ENCODE measurements at regions not wholly inside any gene's neighbourhood (a gene's known extent, or its start where the extent isn't known, plus 50 kb on each side); places are given as distances from the start of the nearest gene placed in this dataset.
"Not testable (repeated sequence)": the region's sequence is repeated elsewhere in the genome, so short reads cannot be mapped to it uniquely, and the experiment has no call there.

DNA sequence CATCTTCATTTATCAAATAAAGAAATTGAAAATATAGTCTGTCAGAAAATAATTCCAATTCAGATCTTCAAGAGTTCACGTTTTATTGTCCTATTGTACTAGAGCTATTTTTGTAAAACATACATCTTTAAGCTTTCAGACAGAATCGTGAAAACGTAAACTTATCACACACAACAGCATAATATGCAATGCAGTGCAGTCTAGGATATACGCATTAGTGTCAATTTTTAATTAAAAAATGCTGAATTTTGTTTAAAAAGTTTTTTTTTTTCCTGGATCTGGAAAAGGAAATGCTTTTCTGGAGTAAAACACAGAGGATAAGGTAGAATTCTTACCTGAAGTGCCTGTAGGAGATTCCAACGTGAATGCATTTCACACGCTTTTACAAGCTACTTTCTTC lies 458.2 kb upstream of the KLF6 start:
- no peak for DNase-seq (ENCODE audit: low read depth, low spot score)

DNA sequence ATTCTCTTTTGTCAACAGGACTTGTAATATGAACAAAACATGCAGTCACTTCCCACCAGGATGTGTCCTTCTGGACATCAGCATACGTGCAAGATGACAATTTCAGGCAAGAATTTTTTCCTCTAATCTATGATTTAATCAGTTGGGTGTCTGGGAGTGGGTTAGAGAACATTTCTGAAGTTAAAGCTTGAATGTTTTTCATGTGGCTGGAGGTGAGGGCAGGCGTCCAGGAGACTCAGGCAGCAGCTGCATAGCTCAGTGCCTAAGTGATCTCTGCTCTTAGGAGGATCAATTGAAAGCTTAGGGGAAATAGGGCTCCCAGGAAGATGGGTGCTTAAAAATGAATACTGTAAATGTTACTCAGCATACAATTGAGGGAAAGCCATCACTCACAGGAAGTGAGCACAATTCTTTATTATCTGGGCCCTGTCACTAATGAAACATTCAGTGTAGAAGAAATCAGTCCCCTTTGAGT lies 457.6 kb upstream of the KLF6 start:
- peak; percentile 68 for DNase-seq (ENCODE audit: low read depth, low spot score)

DNA sequence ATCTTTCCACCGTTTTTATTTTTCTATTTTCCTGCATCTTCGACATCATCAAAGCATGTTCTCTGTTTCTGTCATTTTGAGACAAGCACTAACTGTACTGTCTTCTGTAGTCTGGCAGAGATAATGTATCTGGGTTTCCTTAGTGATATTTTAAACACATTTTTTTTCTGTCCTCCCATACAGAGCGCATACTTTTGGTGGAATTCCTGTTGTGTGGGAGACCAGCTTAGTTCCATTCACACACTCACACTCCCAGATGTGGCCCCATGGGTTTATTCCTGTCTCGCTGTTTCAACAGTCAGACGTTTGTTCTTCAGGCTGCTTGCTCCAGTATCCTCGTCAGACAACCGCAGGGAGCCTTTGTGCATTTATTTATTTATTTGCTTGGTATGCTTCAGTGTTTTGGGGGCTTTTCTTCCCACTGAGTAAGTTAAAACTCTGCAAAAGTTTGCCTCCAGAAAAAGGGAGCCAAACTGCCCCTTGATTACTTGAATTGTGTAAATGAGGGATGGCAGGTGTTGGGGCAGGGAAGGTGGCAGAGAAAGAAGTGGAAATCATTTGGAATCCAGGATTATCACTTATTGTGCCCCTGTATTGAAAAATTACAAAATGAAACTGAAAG lies 456.8 kb upstream of the KLF6 start:
- DNase-seq (ENCODE audit: low read depth, low spot score) = peak; percentile 81

DNA sequence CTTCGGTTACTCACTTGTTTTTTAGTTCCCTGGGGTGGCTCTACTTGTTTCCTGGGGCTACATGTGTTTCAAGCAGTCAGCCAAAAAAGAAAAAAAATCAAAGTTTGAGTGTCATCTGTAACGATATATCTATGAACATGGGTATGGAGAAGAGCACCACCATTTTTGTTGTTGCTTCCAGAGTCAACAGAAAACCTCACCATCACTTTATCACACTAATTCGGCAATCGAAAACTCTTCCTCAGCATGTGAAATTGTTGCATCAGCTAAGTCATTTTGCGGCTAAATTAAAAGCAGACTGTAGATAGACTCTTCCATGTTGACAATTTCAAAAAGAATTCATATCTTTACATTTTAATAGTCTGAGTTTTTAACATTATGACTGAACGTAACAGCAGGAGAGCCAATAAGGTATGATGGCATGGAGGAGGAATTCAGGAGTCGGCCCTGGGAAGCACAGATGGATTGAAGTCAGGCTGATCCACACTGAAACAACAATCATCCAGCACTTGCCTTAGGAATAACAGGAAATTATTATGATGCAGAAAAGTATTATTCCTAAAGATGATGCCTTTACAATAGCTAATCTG lies 455.7 kb upstream of the KLF6 start:
- peak; percentile 92 for DNase-seq (ENCODE audit: low read depth, low spot score)

DNA sequence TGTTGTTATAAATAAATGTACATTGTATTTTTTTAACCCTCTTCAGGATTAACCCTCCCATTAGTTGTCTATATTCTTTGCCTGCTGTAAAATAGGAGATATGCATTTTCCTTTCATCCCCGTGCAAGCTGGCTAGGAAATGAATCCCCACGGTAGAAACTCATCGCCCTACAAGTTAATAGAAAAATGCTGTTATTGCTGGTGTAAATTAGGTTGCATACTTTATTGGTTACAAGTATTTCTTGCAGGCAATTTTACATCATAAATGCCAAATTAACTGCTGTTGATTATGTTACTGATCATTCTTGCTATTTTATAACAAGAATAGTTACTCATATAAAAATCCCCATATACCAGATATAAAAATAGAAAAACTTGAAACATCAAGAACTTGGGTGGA lies 454.2 kb upstream of the KLF6 start:
- DNase-seq (ENCODE audit: low read depth, low spot score) = no peak

DNA sequence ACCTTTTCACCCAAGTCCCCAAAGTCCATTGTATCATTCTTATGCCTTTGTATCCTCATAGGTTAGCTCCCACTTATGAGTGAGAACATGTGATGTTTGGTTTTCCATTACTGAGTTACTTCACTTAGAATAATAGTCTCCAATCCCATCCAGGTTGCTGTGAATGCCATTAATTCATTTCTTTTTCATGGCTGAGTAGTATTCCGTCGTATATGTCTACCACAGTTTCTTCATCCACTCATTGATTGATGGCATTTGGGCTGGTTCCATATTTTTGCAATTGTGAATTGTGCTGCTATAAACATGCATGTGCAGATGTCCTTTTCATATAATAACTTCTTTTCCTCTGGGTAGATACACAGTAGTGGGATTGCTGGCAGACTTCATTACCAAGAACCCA lies 451.9 kb upstream of the KLF6 start:
- not testable (repeated sequence) for DNase-seq (ENCODE audit: low read depth, low spot score)

DNA sequence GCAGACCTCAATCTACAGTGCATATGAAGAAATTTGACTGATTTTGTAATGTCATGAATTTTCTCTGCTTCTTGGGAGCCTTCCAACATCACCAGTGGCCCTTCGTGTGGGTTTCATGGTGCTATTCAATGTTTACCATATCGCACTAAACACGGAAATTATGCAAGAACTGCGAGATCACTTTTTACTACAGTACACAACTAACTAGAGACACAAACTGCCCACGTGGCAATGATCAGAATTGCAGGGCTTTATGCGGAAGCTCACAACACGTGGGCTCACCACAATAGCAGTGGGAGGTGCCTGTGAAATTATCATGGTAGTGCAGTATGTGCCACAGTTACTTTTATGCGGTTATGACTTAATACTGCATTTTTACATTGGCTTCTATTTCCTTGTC lies 449.7 kb upstream of the KLF6 start:
- no peak for DNase-seq (ENCODE audit: low read depth, low spot score)

DNA sequence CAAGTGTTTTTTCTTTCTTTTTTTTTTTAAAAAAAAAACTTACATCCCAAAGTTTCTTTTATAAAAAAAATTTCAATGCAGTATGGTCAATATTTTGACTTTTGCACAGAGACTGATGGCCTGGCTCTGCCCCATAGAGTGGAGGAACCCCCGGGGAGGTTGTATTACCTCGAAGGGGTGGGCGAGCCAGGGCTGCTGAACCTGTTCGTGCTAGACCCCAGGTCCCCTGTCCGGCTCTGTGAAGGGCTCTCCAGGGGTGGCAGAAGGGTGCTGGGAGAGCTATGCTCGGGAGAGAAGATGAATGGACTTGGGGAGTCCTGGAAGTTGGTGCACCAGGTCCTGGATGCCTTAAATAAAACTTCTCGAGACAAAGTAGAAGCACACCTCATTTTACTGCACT lies 446.4 kb upstream of the KLF6 start:
- no peak for DNase-seq (ENCODE audit: low read depth, low spot score)

DNA sequence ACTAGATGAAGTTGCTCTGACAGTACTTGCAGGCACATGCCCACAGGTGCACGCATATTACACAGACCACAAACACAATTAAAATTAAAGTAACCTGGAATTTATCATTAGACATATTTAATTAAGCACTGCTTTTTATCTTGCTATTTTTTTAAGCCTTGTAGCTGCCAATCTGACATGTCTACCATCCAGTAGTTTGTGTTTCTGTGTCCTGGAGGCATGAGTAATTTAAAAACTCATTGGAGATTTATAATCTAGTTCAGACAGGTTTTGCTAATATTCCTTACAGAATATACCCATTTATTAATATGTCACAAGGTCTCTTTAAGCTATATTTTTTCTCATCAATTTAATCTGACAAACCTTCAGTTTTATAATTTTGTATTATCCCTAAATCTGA lies 445.0 kb upstream of the KLF6 start:
- DNase-seq (ENCODE audit: low read depth, low spot score) = no peak

DNA sequence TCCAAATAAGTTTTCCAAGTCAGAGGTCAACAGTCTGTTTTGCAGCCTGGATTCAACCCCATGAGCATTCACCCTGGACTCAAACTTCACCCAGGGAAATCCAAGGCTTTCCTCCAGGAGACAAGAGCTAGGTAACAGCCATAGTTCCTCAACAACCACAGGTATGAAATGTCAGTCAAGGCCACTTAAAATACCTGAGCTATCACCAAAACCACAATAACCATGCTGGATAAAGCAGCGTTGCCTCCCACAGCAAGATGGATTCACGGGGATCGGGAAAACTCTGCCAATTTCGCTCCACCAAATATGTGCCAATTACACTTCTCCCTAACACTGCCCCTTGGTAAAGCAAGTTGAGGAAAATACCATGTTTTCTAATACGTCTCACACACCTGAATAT lies 444.1 kb upstream of the KLF6 start:
- DNase-seq (ENCODE audit: low read depth, low spot score) = no peak

DNA sequence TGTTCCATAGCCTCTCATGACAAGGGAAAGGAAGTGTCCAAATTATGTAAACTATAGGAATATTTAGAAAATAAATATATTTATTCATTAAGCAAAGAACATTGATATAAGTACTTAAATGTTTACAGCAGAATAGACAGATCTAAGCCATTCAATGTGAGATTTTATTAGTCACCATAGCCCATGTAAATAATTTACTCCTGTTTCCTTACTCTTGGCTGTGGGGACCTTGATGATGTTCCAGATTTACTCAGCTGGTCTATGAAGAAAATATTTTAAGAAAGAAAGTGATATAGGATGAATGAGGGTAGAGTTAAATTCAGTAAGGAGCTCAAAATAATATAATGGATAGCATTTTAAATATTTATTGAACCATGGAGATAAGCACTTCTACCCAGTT lies 442.6 kb upstream of the KLF6 start:
- no peak for DNase-seq (ENCODE audit: low read depth, low spot score)

DNA sequence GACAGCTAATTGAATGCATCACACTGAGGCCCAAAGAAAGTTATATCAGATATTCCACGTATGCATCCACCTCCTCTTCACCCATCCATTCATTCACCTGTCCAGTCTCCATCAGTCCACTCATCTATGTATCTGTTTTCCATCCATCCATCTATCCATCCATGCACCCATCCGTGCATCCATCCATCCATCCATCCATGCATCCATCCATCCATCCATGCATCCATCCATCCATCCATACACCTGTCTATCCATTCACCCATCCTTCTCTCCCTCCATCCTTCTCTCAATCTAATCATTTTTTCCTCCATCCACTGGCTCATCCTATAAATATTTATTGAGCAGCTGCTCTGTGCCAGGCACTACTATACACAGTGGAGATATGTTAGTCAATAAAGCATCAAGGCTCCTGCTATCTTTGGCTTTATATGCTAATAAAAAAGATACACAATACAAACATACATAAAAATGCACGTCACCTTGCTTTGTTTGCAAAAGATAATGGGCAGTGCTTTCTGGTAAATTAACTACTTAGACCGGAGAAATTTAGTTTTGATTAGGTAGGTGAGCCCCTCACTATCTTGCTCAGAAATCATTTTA lies 442.0 kb upstream of the KLF6 start:
- DNase-seq (ENCODE audit: low read depth, low spot score) = no peak

DNA sequence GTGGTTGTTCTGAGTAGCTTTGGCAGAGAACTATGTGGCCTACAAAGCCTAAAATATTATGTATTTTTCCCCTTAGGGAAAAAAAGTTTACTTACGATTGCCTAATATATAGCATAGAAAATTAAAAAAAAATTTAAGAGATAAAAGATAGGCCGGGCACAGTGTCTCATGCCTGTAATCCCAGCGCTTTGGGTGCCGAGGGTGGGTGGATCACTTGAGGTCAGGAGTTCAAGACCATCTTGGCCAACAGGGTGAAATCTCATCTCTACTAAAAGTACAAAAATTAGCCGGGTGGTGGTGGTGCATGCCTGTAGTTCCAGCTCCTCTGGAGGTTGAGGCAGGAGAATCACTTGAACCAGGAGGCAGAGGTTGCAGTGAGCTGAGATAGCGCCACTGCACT lies 439.2 kb upstream of the KLF6 start:
- no peak for DNase-seq (ENCODE audit: low read depth, low spot score)

DNA sequence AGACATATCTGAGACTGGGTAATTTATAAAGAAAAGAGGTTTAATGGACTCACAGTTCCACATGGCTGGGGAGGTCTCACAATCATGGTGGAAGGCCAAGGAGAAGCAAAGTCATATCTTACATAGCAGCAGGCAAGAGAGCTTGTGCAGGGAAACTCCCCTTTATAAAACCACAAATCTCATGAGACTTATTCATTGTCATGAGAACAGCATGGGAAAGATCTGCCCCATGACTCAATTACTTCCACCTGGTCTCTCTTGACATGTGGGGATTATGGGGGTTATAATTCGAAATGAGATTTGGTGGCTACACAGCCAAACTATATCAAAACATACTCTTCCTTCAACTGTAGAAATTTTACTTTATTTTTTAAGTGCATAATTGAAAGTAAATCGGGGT lies 436.3 kb upstream of the KLF6 start:
- not testable (repeated sequence) for DNase-seq (ENCODE audit: low read depth, low spot score)

DNA sequence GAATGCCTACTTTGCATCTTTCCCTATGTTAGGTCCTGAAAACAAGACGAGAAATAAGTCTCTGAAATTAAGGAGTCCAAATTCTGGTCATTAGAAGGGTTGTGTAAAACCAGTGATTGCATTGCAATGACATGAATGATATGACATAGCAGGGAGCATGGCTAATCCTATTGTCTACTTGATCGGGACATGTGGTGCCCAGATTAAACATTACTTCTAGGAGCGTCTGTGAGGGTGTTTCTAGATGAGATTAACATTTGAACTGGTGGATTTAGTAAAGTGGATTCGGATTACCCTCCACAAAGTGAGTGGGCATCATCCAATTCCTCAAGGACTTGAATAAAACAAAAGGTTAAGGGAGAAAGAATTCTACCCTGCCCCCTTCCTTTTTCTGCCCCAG lies 434.9 kb upstream of the KLF6 start:
- DNase-seq (ENCODE audit: low read depth, low spot score) = no peak

DNA sequence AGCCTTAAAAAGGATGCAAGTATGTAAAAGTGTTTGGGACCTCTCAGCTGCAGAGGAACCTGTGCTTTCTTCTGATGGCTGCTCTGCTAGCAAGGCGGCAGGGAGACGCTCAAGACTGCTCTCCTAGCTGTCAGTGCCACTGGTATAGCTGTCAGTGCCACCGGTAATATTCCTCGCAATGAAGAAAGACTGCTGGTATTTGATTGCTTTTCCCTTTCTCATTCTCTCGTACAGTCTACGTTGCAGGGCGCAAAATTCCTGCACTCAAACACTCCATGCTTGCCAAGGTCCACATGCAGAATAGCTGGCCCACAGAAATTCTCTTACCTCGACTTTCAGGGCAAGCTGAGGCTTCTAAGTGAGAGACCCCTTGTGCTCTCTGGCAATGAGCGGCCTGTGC lies 432.6 kb upstream of the KLF6 start:
- no peak for DNase-seq (ENCODE audit: low read depth, low spot score)

DNA sequence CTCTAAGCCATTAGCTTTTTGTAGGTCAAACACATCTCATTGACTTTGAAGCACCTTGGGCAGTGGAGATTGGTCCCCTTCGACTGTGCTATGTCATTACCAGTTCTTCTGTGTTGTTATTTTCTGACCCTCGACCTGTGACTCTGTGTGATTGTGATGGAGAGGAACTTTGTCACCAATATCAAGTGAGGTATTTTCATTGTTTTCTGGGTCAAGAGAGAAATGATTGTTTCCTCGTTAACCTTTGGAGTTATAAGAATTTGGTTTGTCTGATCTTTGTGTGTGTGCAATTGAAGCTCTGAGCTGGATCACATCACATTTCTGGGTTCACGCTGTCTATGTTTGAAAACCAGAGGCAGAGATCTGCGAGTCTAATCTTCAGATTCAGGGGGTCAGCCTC lies 432.2 kb upstream of the KLF6 start:
- DNase-seq (ENCODE audit: low read depth, low spot score) = no peak

DNA sequence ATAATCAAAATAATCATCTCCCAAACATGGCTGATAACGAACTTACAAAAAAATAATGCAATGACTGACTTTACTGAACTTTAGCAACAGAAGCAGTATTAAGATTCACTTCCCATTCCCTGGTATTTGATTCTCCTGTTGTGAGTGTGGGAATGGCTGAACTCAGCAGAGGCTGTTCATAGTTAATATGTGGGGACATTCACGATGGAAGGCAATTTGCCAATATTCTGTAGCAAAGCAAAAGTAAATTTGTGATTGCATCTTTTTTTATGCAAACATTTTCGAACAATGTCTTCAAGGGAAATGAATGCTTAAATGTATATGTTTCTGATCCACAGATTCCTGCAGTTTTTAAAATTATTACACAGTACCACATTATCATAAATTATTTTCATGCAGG lies 431.7 kb upstream of the KLF6 start:
- DNase-seq (ENCODE audit: low read depth, low spot score) = no peak

DNA sequence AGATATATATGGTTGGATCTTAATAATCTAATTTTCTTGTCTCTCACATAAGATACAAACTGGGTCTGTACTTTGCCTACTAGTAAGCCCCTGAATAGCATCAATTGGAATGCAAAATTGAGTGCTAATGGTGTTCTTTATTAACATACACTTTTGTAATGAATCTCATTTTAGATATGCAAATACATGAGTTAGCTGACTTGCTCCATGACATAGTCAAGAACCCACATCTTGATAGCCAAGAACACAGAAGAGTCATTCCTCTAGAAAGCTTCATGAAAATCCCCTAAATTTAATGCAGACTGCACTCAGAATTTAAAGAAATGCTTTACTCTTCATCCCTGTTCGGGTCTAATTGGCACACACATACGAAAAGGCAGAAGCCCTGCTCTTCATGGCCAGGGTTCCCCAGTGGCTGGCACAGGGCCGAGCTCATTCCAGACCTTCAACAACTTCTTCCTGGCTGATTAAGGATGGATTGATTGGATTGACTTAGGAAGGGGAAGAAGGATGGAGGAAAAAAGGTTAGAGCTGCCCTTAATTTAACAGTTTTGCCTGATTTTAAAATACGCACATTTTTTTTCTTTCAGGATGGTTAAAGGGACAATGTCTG lies 431.1 kb upstream of the KLF6 start:
- DNase-seq (ENCODE audit: low read depth, low spot score) = no peak

DNA sequence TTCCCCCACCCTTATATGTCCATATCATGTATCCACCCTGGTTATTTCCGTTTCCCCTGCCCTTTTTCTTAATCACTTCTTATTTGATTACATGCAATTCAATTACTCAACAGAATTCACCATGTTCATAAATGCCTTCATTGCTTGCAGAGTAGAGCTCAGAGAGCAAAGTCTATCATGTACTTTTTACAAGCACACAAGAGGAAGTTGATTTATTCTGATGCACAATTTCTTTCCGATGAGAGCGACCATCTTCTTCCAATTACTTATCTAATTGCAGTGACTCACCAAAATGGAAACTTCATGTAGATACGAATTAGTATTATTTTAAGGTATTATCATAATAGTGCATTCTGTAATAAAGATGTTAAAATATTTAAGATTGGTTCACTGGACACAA lies 430.5 kb upstream of the KLF6 start:
- no peak for DNase-seq (ENCODE audit: low read depth, low spot score)

DNA sequence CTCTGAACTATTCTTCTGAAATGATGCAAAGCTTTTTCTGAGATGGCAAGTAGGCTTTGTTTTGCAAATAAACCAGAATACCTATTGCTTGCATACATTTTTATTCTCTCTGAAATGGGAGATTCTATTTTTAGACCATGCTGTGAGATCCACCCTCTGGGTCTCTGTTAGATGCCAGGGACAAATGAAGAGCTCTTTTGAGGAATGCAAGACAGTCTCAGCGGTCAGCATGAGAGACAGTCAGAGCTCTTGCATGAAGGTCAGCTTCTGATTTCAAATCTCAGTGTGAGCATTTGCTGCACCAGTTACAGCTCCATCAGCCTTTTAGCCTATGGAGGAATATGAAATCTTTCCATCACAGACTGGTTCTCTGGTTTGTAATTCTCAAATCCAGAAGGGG lies 429.9 kb upstream of the KLF6 start:
- DNase-seq (ENCODE audit: low read depth, low spot score) = no peak

DNA sequence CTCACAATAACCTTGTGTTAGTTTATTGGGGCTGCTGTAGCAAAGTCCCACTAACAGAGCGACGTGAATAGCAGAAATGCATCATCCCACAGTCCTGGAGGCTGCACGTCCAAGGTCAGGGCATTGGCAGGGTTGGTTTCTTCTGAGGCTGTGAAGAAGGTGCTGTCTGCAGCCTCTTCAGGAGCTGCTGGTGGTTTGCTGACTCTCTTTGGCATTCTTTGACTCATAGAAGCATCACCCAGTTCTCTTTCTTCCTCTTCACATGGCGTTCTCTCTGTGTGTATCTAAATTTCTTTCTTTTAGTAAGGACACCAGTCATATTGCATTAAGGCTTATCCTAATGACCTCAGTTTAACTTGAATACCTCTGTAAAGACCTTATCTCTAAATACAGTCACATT lies 428.4 kb upstream of the KLF6 start:
- DNase-seq (ENCODE audit: low read depth, low spot score) = no peak

DNA sequence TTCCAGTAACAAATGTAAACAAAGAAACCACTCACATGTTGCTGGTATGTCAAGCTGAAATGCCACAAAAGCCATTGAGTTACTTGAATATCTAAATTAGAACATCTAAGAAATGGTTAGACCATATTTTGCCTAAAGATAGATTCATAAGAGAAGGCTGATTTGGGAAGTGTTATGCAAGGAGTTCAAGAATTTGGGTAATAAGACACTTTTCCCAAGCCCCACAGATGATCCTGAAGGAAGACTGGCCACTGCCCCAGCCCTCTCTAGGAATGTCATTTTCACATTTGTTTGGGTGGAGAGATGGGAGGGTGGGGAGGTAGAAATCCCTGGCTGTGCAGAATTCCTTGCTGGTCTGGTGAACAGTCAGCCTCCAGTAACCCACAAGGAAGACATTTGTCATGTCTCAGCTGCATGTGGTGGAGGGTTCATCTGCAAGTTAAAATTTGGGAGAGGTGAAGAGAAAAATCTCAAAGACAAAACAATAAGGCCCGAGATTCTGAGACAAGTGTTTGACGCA lies 427.2 kb upstream of the KLF6 start:
- DNase-seq (ENCODE audit: low read depth, low spot score) = no peak

Measured in pulmonary artery endothelial cell (primary cell).